Stimulated activated CD4-positive, alpha-beta T cell treated with anti-CD3 and anti-CD28 coated beads, Interleukin-15, amount 100 ng/mL, for 48 hours (primary cell): ENCODE measurements at regions not wholly inside any gene's neighbourhood (a gene's known extent, or its start where the extent isn't known, plus 50 kb on each side); places are given as distances from the start of the nearest gene placed in this dataset.
"Not testable (repeated sequence)": the region's sequence is repeated elsewhere in the genome, so short reads cannot be mapped to it uniquely, and the experiment has no call there.

Source experiments
- DNase-seq, 2 donors: peaks; one replicate each; pipeline ENCODE4 v3.0.0-alpha.2; 2020; ENCODE audit warnings: low read depth in 2 of 2

DNA sequence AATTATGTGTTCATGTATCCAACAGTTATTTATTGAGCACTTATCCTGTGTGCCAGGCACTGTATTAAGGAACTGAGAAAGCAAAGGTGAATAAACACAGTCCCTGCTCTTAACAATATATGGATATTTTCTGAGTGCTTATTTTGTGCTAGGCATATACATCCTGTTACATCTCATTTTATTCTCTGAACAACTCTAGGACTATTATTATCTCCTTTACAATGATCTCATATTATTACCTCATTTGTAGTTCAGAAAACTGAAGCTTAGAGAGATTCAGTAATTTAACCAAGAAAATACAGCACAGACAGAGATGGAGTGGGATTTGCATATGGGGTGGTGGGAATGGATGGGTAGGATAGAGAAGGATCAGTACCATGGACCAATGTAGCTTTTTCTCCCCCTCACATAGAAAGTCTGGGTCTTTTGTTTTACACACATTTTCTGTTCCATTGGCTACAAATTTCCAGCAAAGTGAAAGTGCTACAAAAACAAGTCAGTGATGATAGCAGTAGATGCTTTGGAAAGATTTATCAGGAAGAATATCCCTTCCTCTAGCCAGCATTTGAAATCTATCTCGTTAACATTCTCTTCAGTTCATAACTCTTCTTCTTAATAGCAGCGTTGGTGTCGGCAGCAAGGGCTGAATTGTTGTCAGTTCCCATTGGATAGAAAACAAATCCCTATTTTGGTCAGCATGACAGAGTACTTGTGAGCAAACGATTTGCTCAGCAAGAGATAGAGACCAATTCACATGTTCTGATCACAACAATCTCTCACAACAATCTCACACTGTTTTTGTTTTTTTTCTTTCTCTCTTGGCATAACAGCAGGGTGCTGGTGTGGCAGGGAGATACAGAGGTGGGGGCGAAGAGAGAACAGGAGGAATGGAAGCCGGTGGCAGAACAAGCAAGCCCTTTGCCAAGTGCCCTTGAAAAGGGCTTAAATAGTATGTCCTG is 102.2 kb upstream of the KCTD1 start:
- DNase-seq, result no peak

DNA sequence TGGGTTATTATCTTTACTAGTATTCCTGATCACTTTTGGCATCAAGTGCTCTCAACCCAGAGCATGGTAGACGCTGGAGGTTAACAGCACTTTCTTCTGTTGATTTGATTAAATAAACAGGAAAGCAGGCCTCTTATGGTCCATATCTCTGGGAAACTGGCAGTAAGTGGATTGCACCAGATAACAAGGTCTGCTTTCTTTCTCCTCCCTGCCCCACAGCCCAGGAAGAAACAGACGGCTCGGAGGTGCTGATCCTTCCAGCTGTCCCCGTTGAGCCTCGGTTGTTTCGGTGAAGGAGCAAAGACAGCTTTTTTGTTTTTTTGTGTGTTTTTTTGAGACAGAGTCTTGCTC is 100.8 kb upstream of the KCTD1 start:
- no peak for DNase-seq

- DNase-seq, result no peak
Observed at GRCh38 chr18:26648509-26649192, 100.3 kb upstream of the KCTD1 start.

- DNase-seq, result no peak
Observed at GRCh38 chr18:26646901-26647300, 98.5 kb upstream of the KCTD1 start.

GRCh38 chr18:26642440-26643348 is 94.3 kb upstream of the KCTD1 start:
- DNase-seq, result no peak

DNA sequence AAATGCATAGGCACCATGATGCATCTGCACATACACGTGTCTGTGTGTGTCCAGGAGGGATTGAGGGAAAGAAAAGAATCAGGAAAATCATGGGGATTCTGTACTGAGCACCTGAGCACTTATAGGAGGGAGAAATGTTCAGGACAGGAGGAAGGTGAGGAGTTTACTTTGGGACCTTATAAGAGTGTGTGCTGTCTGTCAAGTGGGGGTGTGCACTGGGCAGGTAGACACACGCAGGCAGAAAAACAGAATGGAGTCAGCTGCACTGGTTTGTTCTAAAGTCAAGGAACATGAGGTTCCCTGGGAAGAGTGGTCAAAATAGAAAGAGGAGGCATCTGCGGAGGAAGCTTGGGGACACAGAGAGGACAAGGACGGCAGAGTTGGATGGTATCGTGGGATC is 92.2 kb upstream of the KCTD1 start:
- no peak for DNase-seq

- no peak for DNase-seq
Observed at GRCh38 chr18:26639149-26639548, 90.8 kb upstream of the KCTD1 start.

- DNase-seq, result no peak
Observed at GRCh38 chr18:26637983-26638382, 89.6 kb upstream of the KCTD1 start.

- no peak for DNase-seq
Observed at GRCh38 chr18:26637324-26637723, 89.0 kb upstream of the KCTD1 start.

DNA sequence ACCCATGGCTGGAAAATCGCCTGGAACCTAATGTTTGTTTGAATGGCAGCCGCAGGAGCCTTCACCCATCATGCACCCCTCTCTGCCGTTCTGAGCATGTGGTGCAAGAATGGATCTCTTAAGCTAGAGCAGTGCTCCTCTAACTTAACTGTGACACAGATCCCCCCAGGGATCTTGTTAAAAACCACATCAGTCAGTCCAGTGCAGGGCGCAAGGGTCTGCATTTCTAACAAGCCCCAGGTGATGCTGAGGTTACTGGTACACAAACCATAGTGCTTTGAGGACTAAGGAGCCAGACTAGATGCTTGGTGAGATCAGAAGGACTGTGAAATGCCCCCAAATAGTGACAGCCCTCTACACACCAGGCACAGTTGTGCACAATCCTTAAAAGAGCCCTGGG is 87.1 kb upstream of the KCTD1 start:
- no peak for DNase-seq

- no peak for DNase-seq
Observed at GRCh38 chr18:26634631-26635030, 86.3 kb upstream of the KCTD1 start.

DNA sequence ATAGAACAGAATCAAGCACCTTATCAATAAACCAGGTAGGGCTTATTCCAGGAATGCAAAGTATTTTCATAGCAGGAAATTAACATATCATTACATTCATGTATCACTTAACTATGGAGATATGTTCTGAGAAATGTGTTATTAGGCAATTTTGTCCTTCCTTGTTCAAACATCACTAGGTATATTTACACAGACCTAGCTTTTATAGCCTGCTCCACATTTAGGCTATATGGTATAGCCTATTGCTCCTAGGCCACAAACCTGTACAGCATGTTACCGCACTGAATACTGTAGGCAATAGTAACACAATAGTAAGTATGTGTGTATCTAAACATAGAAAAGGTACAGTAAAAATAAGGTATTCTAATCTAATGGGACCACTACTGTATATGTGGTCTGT is 82.8 kb upstream of the KCTD1 start:
- no peak for DNase-seq

GRCh38 chr18:26630596-26630995 is 82.2 kb upstream of the KCTD1 start:
- DNase-seq, result no peak

DNA sequence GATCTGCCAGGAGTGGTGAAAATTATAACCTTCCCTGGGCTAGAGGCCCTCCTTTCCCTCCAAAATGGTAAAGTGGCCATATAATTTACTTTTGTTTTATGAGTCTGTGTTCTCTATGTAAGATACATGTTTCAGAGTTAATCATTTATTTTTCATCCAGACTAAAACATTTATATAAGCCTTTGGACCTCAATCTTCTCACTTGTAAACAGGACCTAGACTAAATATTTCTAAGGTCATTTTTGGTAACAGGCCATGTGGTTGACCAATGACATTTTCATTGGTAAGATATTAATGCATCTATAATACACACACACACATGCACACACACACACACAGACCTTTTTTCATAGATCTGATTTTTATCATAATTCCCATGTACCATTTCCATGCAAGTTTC is 79.7 kb upstream of the KCTD1 start:
- DNase-seq, result no peak

- no peak for DNase-seq
Observed at GRCh38 chr18:26624443-26624842, 76.1 kb upstream of the KCTD1 start.

DNA sequence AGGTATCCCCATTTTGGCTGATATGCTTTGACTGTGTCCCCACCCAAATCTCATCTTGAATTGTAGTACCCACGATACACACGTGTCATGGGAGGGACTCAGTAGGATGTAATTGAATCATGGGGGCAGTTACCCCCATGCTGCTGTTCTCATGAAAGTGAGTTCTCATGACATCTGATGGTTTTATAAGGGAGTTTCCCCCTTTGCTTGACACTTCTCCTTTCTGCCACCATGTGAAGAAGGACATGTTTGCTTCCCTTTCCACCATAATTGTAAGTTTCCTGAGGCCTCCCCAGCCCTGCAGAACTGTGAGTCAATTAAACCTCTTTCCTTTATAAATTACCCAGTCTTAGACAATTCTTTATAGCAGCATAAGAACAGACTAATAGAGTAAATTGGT is 75.0 kb upstream of the KCTD1 start:
- DNase-seq, result not testable (repeated sequence)

GRCh38 chr18:26621161-26622026 is 73.0 kb upstream of the KCTD1 start:
- DNase-seq, result peak; percentile 2 to 3

GRCh38 chr18:26619350-26619749 is 71.0 kb upstream of the KCTD1 start:
- no peak for DNase-seq

DNA sequence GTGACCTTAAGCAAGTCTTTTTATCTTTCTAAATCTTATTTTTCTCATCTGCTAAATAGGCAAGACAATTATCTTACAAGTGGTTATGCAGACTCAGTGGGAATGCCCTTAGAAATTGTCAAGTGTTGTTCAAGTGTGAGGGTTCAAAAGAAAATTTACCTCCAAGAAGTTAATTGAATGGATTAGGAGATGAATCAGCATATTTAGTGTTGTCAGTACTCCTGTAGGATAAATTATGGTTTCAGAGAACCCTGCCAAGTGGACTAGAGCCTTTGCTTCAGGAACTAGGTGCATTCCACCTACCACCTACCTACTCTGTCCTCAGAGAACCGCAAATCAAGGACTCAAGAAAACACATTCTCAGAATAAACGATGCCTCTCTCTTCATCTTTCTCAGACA is 69.8 kb upstream of the KCTD1 start:
- no peak for DNase-seq

- no peak for DNase-seq
Observed at GRCh38 chr18:26617151-26617554, 68.8 kb upstream of the KCTD1 start.

DNA sequence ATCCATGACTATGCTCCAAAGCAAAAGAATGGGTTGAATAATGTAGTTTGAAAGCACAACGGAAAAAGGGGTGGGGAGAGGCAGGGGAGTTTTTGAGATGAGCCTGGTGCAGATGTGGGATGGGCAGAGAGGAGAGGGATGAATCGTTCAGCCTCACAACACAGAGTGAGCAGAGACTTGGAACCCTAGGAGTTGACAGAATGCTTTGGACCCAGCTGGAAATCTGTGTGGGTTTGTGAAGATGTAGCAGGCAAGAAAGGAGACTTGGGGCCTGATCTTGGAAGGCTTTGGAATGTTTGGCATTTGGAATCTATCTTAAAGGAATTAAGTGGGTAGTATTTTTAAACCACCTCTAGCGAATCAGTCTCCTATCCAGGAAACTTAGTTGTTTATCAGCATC is 66.0 kb upstream of the KCTD1 start:
- no peak for DNase-seq
